ENCODE measurements at regions not wholly inside any gene's neighbourhood (a gene's known extent, or its start where the extent isn't known, plus 50 kb on each side); places are given as distances from the start of the nearest gene placed in this dataset.

DNA sequence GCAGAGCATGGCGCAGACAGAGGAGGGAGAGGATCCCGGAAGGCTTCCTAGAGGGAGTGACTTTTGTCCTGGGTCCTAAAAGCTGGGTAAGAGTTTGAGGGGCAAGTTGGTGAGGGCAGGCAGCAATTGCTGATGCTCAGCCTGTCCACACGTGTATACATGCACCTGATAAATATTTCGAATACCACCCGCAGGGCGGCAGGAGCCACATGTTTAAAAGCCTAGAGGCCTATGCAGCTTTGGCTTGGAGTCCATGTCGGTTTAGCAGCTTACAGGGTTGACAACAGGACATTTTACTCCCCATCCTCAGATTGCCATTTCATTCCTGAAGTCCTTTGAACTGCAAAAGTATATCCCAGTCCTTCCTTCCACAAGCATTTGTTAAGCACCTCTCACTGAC is 99.1 kb downstream of the KATNIP start:
- DNase-seq (no peak), ATAC-seq (ENCODE audit: low read depth) (no peak)
- Histone ChIP-seq H3K9me3 (ENCODE audit: control insufficient read depth, insufficient read depth, low read length) (no peaks in the 10 kb centered on the region), H3K4me2 (ENCODE audit: low read depth, low read length) (no peak overlapping the region), H3K14ac (replicated peaks; ENCODE audit: low read depth, low read length) (no peak overlapping the region), H3K23ac (ENCODE audit: low read depth, low read length) (no peak overlapping the region), H2BK5ac (ENCODE audit: low read depth, low read length, poor library complexity, severe bottlenecking) (no peak overlapping the region), H2BK15ac (ENCODE audit: low read depth, low read length) (no peak overlapping the region), H2AFZ (replicated peaks; ENCODE audit: low read length, poor library complexity) (no peak overlapping the region), H3K4me1 (ENCODE audit: control insufficient read depth, insufficient read depth, low read length) (no peaks in the 10 kb centered on the region), H2AK5ac (ENCODE audit: low read depth, low read length) (no peak overlapping the region), H4K20me1 (ENCODE audit: insufficient read depth, low read length) (no peaks in the 10 kb centered on the region), H3K56ac (ENCODE audit: extremely low read depth, insufficient read depth, low read length) (no peak overlapping the region), H3K79me1 (ENCODE audit: low read depth in 1 of 2, low read length in 2 of 2) (no peaks in the 10 kb centered on the region), H4K91ac (ENCODE audit: insufficient read depth, low read depth, low read length) (no peak overlapping the region), H2AK9ac (replicated peaks; ENCODE audit: low read depth, low read length, poor library complexity) (no peak overlapping the region), H4K8ac (ENCODE audit: low read depth in 2 of 2, low read length in 2 of 2) (no peak overlapping the region), H3K9me1 (ENCODE audit: insufficient read depth, low read length) (peaks cover 6% of the 10 kb centered on the region; the same call in 1 of the 2 replicates), H3K18ac (ENCODE audit: low read depth, low read length) (no peak overlapping the region), H2BK20ac (ENCODE audit: low read depth, low read length) (no peak overlapping the region), H3K36me3 (ENCODE audit: control insufficient read depth, insufficient read depth, low read length) (no peaks in the 10 kb centered on the region; the same call in 1 of the 2 replicates), H4K5ac (ENCODE audit: low read depth, low read length) (no peak overlapping the region), H3K4ac (ENCODE audit: low read depth, low read length) (no peak overlapping the region), H3K9ac (ENCODE audit: low read depth, low read length) (no peak overlapping the region), H3K27me3 (ENCODE audit: control insufficient read depth, insufficient read depth, low read length) (no peaks in the 10 kb centered on the region), H3K4me3 (ENCODE audit: insufficient read depth, low read depth, low read length) (no peak overlapping the region), H3K27ac (ENCODE audit: insufficient read depth, low read length) (no peak overlapping the region), H2BK120ac (ENCODE audit: low read depth, low read length) (no peak overlapping the region)
- no peak for TF ChIP-seq RAD21 (IDR thresholded peaks at IDR 0.05; ENCODE audit: low read length)
- no peak for TF ChIP-seq BHLHE40 (IDR thresholded peaks at IDR 0.05; ENCODE audit: low read depth, low read length)
- TF ChIP-seq CEBPB (IDR thresholded peaks at IDR 0.05; ENCODE audit: low read depth, low read length) = no peak
- no peak for TF ChIP-seq MXI1 (IDR thresholded peaks at IDR 0.05; ENCODE audit: borderline replicate concordance, low read depth, low read length)
- no peak for TF ChIP-seq MAZ (IDR thresholded peaks at IDR 0.05; ENCODE audit: borderline replicate concordance, low read depth, low read length)
- TF ChIP-seq SMC3 (IDR thresholded peaks at IDR 0.05; ENCODE audit: low read depth, low read length) = no peak
- no peak for TF ChIP-seq CHD1 (IDR thresholded peaks at IDR 0.05; ENCODE audit: low read depth, low read length)
- TF ChIP-seq CTCF (conservative IDR thresholded peaks at IDR 0.05; ENCODE audit: low read depth, low read length) = no peak
- TF ChIP-seq ELK1 (IDR thresholded peaks at IDR 0.05; ENCODE audit: borderline replicate concordance, low read depth, low read length) = no peak
- TF ChIP-seq RCOR1 (IDR thresholded peaks at IDR 0.05; ENCODE audit: insufficient replicate concordance, low read length) = no peak
- no peak for TF ChIP-seq POLR2A (IDR thresholded peaks at IDR 0.05; ENCODE audit: low read depth, low read length)
- no peak for TF ChIP-seq NFE2L2 (IDR thresholded peaks at IDR 0.05; ENCODE audit: low read depth, low read length)
- no peak for TF ChIP-seq MAFK (IDR thresholded peaks at IDR 0.05; ENCODE audit: low read depth, low read length)
- TF ChIP-seq, protein P1, sequence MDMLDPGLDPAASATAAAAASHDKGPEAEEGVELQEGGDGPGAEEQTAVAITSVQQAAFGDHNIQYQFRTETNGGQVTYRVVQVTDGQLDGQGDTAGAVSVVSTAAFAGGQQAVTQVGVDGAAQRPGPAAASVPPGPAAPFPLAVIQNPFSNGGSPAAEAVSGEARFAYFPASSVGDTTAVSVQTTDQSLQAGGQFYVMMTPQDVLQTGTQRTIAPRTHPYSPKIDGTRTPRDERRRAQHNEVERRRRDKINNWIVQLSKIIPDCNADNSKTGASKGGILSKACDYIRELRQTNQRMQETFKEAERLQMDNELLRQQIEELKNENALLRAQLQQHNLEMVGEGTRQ (IDR thresholded peaks at IDR 0.05; ENCODE audit: low read depth, low read length) = no peak
- no peak for TF ChIP-seq FOS (IDR thresholded peaks at IDR 0.05; ENCODE audit: low read depth, low read length)
- no peak for TF ChIP-seq RFX5 (IDR thresholded peaks at IDR 0.05; ENCODE audit: low read depth, low read length)
- intact Hi-C loops (cut with micrococcal nuclease) (no loop called here), in situ Hi-C loops (cut with MboI; ENCODE audit: low sequenced_read_pairs) (no loop called here), dilution Hi-C loops (cut with HindIII; ENCODE audit: low sequenced_read_pairs, unreplicated experiment) (no loop called here)
- ChIA-PET CTCF (no interaction called here), POLR2A (ENCODE audit: unreplicated experiment) (no interaction called here)
- no TSS peak for BruUV-seq (replicated peaks)
- 95% methylated on average over 6 of the region's 7 CpGs; no CpG with 5 or more reads in 1 of the 2 experiments for WGBS, 2 experiments (ENCODE audit: extremely low coverage in 2 of 2, insufficient read length in 1 of 2)

Data from IMR-90 (cell line).